Uterus (tissue), 3 donors: ENCODE measurements at regions not wholly inside any gene's neighbourhood (a gene's known extent, or its start where the extent isn't known, plus 50 kb on each side); places are given as distances from the start of the nearest gene placed in this dataset.
"Not testable (repeated sequence)": the region's sequence is repeated elsewhere in the genome, so short reads cannot be mapped to it uniquely, and the experiment has no call there.

ENCODE experiments used
- DNase-seq, 2 donors: peaks; one replicate each; pipeline ENCODE4 v3.0.0-alpha.2; 2019 to 2020
- H3K27ac ChIP-seq, 2 donors: fragments of 200-600 bp; sonication (generic); 1 replicate in 1 of 2; 2 replicates in 1 of 2; pipeline ENCODE4 v1.5.1; 2016 to 2018
- H3K27me3 ChIP-seq, 2 donors: fragments of 200-600 bp; sonication (generic); one replicate each; pipeline ENCODE4 v1.5.1; 2018 to 2019; ENCODE audit warnings: control low read depth in 1 of 2
- H3K36me3 ChIP-seq, 2 donors: fragments of 200-600 bp; sonication (generic); one replicate each; pipeline ENCODE4 v1.5.1; 2019; ENCODE audit warnings: control low read depth in 1 of 2
- H3K4me1 ChIP-seq, 2 donors: fragments of 200-600 bp; sonication (generic); one replicate each; pipeline ENCODE4 v1.5.1; 2018 to 2019; ENCODE audit warnings: control low read depth in 1 of 2
- H3K4me3 ChIP-seq, 2 donors: fragments of 200-600 bp; sonication (generic); 1 replicate in 1 of 2; 2 replicates in 1 of 2; pipeline ENCODE4 v1.5.1; 2018 to 2019; ENCODE audit warnings: mild to moderate bottlenecking in 1 of 2
- H3K9me3 ChIP-seq, 2 donors: fragments of 200-600 bp; sonication (generic); one replicate each; pipeline ENCODE4 v1.5.1; 2019; ENCODE audit warnings: control low read depth in 1 of 2
- CTCF ChIP-seq, 4 experiments: fragments of 200-600 bp in 2 of 4; fragments of 450-650 bp in 2 of 4; sonication (generic) in 2 of 4; IDR thresholded peaks; one replicate each; pipeline ENCODE4 v1.5.1; 2016 to 2019; ENCODE audit warnings: antibody characterized with exemption in 4 of 4, mild to moderate bottlenecking in 2 of 4, moderate library complexity in 1 of 4
- POLR2A ChIP-seq, 2 donors: fragments of 450-650 bp; IDR thresholded peaks; one replicate each; pipeline ENCODE4 v1.6.1; 2016; ENCODE audit warnings: antibody characterized with exemption in 2 of 2, mild to moderate bottlenecking in 1 of 2, moderate library complexity in 1 of 2
- intact Hi-C: fragments of 100-400 bp; cut with DNase I; formaldehyde crosslinking; loops from one replicate; pipeline ENCODE4 v1.15.1; 2023; ENCODE audit warnings: low total_unique reads
- donor health status: DM: yes; HTN: yes; CAD: no.

GRCh38 chr6:148021699-148022098 lies 320.9 kb upstream of the SASH1 start:
- no peaks in the 10 kb centered on the region for H3K27me3 ChIP-seq
- H3K9me3 ChIP-seq, result no peaks in the 10 kb centered on the region
- TF ChIP-seq POLR2A (IDR thresholded peaks at IDR 0.05) (no peak), CTCF (IDR thresholded peaks at IDR 0.05) (no peak)
- no peak overlapping the region for H3K4me3 ChIP-seq
- H3K27ac ChIP-seq, result no peak overlapping the region
- intact Hi-C loops, result no loop called here
- no peaks in the 10 kb centered on the region for H3K4me1 ChIP-seq
- no peak for DNase-seq
- no peaks in the 10 kb centered on the region for H3K36me3 ChIP-seq

- H3K27me3 ChIP-seq, H3K4me1 ChIP-seq, H3K27ac ChIP-seq, H3K36me3 ChIP-seq, DNase-seq, H3K4me3 ChIP-seq, H3K9me3 ChIP-seq, intact Hi-C loops: not testable (repeated sequence)
Observed at GRCh38 chr6:148022279-148022678, 320.4 kb upstream of the SASH1 start.

GRCh38 chr6:148027201-148027600 lies 315.4 kb upstream of the SASH1 start:
- no peaks in the 10 kb centered on the region for H3K9me3 ChIP-seq
- DNase-seq, result no peak
- no peak overlapping the region for H3K4me3 ChIP-seq
- intact Hi-C loops, result no loop called here
- H3K27ac ChIP-seq, result no peak overlapping the region
- no peaks in the 10 kb centered on the region for H3K36me3 ChIP-seq
- H3K27me3 ChIP-seq, result no peaks in the 10 kb centered on the region
- TF ChIP-seq POLR2A (IDR thresholded peaks at IDR 0.05), result no peak
- TF ChIP-seq CTCF (IDR thresholded peaks at IDR 0.05), result no peak
- H3K4me1 ChIP-seq, result no peaks in the 10 kb centered on the region

- TF ChIP-seq CTCF (IDR thresholded peaks at IDR 0.05) (no peak), POLR2A (IDR thresholded peaks at IDR 0.05) (no peak)
- no peaks in the 10 kb centered on the region for H3K27me3 ChIP-seq
- intact Hi-C loops, result no loop called here
- no peaks in the 10 kb centered on the region for H3K9me3 ChIP-seq
- DNase-seq, result no peak
- H3K4me3 ChIP-seq, result no peak overlapping the region
- no peaks in the 10 kb centered on the region for H3K4me1 ChIP-seq
- no peak overlapping the region for H3K27ac ChIP-seq
- no peaks in the 10 kb centered on the region for H3K36me3 ChIP-seq
Observed at GRCh38 chr6:148035806-148036390, 306.7 kb upstream of the SASH1 start.

- H3K27ac ChIP-seq, result no peak overlapping the region
- no peaks in the 10 kb centered on the region for H3K36me3 ChIP-seq
- no peak for DNase-seq
- intact Hi-C loops, result no loop called here
- H3K4me3 ChIP-seq, result no peak overlapping the region
- no peaks in the 10 kb centered on the region for H3K27me3 ChIP-seq
- TF ChIP-seq POLR2A (IDR thresholded peaks at IDR 0.05) (no peak), CTCF (IDR thresholded peaks at IDR 0.05) (no peak)
- no peaks in the 10 kb centered on the region for H3K4me1 ChIP-seq
- no peaks in the 10 kb centered on the region for H3K9me3 ChIP-seq
Observed at GRCh38 chr6:148037496-148037895, 305.1 kb upstream of the SASH1 start.

- no peak for TF ChIP-seq CTCF (IDR thresholded peaks at IDR 0.05)
- TF ChIP-seq POLR2A (IDR thresholded peaks at IDR 0.05), result no peak
- no peak for DNase-seq
- Histone ChIP-seq H3K9me3 (no peaks in the 10 kb centered on the region), H3K4me1 (no peaks in the 10 kb centered on the region), H3K4me3 (no peak overlapping the region), H3K27ac (no peak overlapping the region), H3K27me3 (no peaks in the 10 kb centered on the region), H3K36me3 (no peaks in the 10 kb centered on the region)
- intact Hi-C loops, result no loop called here
Observed at GRCh38 chr6:148041546-148041945, 301.1 kb upstream of the SASH1 start.
